ENCODE measurements at regions not wholly inside any gene's neighbourhood (a gene's known extent, or its start where the extent isn't known, plus 50 kb on each side); places are given as distances from the start of the nearest gene placed in this dataset.
"Not testable (repeated sequence)": the region's sequence is repeated elsewhere in the genome, so short reads cannot be mapped to it uniquely, and the experiment has no call there.

- DNase-seq (ENCODE audit: insufficient read length, low spot score) (no peak), FAIRE-seq (no peak)
- no peak for TF ChIP-seq SPI1 (IDR thresholded peaks at IDR 0.05; ENCODE audit: low read depth, low read length)
- TF ChIP-seq POLR2AphosphoS5 (IDR thresholded peaks at IDR 0.05; ENCODE audit: low read depth, low read length) = no peak
Measured at GRCh38 chr20:23143986-23144690, 58.0 kb upstream of the CD93 start.

GRCh38 chr20:23143098-23143497 is 57.0 kb upstream of the CD93 start:
- TF ChIP-seq POU2F2 (IDR thresholded peaks at IDR 0.05; ENCODE audit: low read depth, low read length) (no peak), POLR2A (IDR thresholded peaks at IDR 0.05; ENCODE audit: low read depth, low read length) (no peak), TAF1 (IDR thresholded peaks at IDR 0.05; ENCODE audit: low read depth, low read length) (no peak)
- DNase-seq (ENCODE audit: insufficient read length, low spot score) = no peak
- FAIRE-seq = no peak

DNA sequence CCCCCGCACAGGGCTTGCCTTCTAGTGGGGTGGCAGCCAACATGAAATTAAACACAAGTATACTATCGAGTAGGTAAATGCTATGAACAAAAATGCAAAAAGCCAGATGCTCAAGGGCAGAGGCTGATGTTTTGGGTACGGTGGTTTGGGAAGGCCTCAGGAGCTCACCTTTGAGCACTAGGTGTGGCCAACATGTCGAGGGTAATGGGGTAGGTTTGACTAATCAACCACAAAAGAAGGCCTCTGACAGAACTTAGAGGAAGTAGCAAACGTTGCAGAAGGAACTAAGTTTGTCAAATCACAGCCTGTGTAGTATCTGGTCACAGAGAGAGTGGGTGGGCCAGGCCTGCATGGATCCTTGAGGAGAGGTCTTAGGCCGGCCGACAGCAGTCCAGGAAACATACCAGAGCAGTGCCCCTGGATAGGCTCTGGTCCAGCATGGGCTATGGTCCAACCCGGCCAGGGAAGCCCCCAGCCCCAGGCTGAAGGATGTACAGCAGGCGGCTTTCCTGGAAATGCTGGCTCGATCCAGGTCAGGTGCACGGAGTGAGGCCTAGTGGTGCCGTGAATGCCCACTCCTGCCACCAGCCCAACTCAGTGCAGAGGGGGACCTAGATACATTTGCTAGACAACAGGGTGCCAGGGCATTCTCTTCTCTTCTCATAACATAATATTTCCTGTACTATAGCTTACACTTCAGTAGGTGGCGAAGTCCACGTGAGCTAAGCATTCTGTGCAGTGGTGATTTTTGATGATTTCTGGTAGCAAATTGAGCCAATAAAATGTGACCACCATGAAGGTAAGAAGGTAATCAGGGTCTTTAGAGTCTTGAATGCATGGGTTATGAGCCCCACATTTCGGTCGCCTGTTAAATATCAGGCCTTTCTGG is 56.3 kb upstream of the CD93 start:
- DNase-seq (ENCODE audit: insufficient read length, low spot score) = peak; percentile 43
- no peak for TF ChIP-seq POU2F2 (IDR thresholded peaks at IDR 0.05; ENCODE audit: low read depth, low read length)
- peak; percentile 63 for TF ChIP-seq SPI1 (IDR thresholded peaks at IDR 0.05; ENCODE audit: low read depth, low read length)
- peak; percentile 28 for FAIRE-seq

DNA sequence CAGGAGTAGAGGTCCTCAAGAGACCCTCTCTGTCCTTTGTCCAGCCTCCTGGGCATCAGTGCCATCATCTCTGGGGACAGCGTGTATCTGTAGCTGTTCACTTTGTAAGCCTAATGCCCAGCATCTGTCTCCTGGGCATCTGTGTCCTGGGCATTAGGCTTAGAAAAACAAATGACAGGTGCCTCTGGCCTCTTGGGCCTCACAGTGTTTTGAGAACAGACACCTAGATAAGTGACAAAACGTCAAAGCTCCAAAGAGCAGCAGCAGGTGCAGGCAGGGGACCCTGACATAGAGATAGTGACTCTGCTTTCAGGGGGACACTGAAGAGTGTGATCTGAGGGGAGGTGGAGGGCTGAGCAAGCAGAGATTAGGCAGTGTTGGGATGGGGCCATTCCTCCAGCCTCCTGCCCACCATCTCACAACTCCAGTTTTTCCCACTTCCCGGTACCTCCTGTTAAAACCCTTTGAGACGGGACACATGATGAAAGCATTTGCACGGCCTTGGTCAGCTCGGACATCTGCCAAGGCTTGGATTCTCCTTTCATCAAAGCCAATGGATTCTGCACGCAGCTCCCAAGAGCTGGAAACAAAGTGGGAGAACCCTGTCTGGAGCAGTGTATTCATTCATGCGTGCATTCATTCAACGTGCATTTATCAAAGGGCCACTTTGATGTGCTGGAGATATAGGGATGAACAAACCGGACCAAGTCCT is 55.5 kb upstream of the CD93 start:
- DNase-seq (ENCODE audit: insufficient read length, low spot score) = no peak
- FAIRE-seq = no peak
- TF ChIP-seq POU2F2 (IDR thresholded peaks at IDR 0.05; ENCODE audit: low read depth, low read length) (no peak), POLR2AphosphoS5 (IDR thresholded peaks at IDR 0.05; ENCODE audit: low read depth, low read length) (no peak), PAX5 (IDR thresholded peaks at IDR 0.05; ENCODE audit: insufficient read depth, low read length, severe bottlenecking) (no peak), TAF1 (IDR thresholded peaks at IDR 0.05; ENCODE audit: low read depth, low read length) (no peak), POLR2A (IDR thresholded peaks at IDR 0.05; ENCODE audit: low read depth, low read length) (no peak), SPI1 (IDR thresholded peaks at IDR 0.05; ENCODE audit: low read depth, low read length) (no peak)

DNA sequence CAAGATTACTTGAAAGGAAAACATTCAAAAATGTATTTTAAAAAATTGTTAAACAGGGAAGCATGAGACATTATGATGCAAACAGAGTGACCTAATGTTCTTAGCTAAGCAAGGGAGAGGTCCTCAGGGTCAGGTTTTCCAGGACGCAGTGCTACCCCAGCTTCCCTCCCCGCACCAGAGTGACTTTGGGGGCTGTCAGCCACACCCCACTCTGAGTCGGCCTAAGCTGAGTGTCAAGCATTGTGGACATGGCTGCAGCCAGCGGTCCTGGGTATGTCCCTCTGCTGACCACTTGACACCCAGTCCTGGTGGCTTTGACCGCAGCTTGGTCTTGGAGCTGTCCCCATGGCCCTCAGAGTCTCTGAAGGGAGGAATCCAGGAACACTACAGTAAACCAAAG is 54.9 kb upstream of the CD93 start:
- no peak for DNase-seq (ENCODE audit: insufficient read length, low spot score)
- TF ChIP-seq POLR2A (IDR thresholded peaks at IDR 0.05; ENCODE audit: low read depth, low read length) (no peak), PAX5 (IDR thresholded peaks at IDR 0.05; ENCODE audit: insufficient read depth, low read length, severe bottlenecking) (no peak), SPI1 (IDR thresholded peaks at IDR 0.05; ENCODE audit: low read depth, low read length) (no peak)
- no peak for FAIRE-seq

DNA sequence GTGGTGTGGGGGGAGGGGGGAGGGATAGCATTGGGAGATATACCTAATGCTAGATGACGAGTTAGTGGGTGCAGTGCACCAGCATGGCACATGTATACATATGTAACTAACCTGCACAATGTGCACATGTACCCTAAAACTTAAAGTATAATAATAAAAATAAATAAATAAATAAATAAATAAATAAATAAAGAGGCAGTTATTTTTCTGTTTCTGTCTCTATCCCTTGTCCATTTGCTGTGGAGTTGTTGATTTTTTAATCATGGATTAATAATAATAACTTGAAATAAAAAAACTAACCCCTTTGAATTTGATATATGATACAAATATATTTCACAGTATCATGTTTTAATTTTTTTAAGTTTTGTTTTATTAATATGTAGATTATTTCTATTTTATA is 53.9 kb upstream of the CD93 start:
- FAIRE-seq; DNase-seq (ENCODE audit: insufficient read length, low spot score): not testable (repeated sequence)

DNA sequence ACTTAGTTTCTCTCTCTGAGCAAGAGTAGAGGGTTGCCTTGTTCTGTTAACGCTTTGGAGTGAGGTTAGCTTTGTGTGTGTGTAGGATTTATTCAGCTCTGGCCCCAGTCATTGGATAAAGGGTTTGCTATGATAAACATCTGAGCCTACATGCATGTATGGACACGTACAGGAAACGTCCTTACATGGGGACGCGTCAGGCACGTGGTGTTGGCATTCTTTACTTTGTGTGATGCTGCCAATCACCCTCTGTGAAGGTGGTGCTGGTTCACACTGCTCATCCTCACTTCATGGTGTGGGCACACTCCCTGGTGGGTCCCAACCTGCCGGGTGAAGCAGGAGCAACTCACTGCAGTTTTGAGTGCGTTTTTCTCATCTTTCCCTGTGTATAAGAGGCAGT is 53.4 kb upstream of the CD93 start:
- TF ChIP-seq POLR2AphosphoS5 (IDR thresholded peaks at IDR 0.05; ENCODE audit: low read depth, low read length) (no peak), POU2F2 (IDR thresholded peaks at IDR 0.05; ENCODE audit: low read depth, low read length) (no peak), TAF1 (IDR thresholded peaks at IDR 0.05; ENCODE audit: low read depth, low read length) (no peak), POLR2A (IDR thresholded peaks at IDR 0.05; ENCODE audit: low read depth, low read length) (no peak), SPI1 (IDR thresholded peaks at IDR 0.05; ENCODE audit: low read depth, low read length) (no peak), PAX5 (IDR thresholded peaks at IDR 0.05; ENCODE audit: insufficient read depth, low read length, severe bottlenecking) (no peak)
- peak; percentile 57 for FAIRE-seq
- no peak for DNase-seq (ENCODE audit: insufficient read length, low spot score)

- DNase-seq (ENCODE audit: insufficient read length, low spot score) (no peak), FAIRE-seq (no peak)
- TF ChIP-seq POLR2AphosphoS5 (IDR thresholded peaks at IDR 0.05; ENCODE audit: low read depth, low read length) = no peak
- no peak for TF ChIP-seq POU2F2 (IDR thresholded peaks at IDR 0.05; ENCODE audit: low read depth, low read length)
- TF ChIP-seq PAX5 (IDR thresholded peaks at IDR 0.05; ENCODE audit: insufficient read depth, low read length, severe bottlenecking) = no peak
- no peak for TF ChIP-seq POLR2A (IDR thresholded peaks at IDR 0.05; ENCODE audit: low read depth, low read length)
- TF ChIP-seq SPI1 (IDR thresholded peaks at IDR 0.05; ENCODE audit: low read depth, low read length) = no peak
- TF ChIP-seq TAF1 (IDR thresholded peaks at IDR 0.05; ENCODE audit: low read depth, low read length) = no peak
Measured at GRCh38 chr20:23138682-23139081, 52.6 kb upstream of the CD93 start.

DNA sequence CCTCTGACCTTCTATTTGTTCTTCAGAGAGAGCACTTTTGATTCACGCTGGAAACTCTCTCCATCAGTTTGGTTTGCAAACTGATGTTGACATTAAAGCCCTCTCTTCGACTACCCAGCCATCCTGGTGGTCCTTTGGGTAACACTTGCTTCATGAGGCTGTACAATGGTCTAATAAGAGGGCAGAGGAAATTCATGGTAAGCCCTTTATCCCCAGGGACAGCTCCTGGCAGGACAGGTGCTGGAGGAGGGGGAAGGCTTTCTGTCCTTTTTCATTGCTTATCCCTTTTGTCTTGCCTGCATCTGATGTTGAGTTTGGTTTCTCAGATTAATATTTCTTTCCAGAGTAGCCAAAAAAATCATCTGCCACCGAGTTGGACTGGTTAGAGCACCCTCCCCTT is 52.1 kb upstream of the CD93 start:
- TF ChIP-seq POLR2AphosphoS5 (IDR thresholded peaks at IDR 0.05; ENCODE audit: low read depth, low read length) (no peak), TAF1 (IDR thresholded peaks at IDR 0.05; ENCODE audit: low read depth, low read length) (no peak), PAX5 (IDR thresholded peaks at IDR 0.05; ENCODE audit: insufficient read depth, low read length, severe bottlenecking) (no peak), POU2F2 (IDR thresholded peaks at IDR 0.05; ENCODE audit: low read depth, low read length) (no peak), SPI1 (IDR thresholded peaks at IDR 0.05; ENCODE audit: low read depth, low read length) (no peak), POLR2A (IDR thresholded peaks at IDR 0.05; ENCODE audit: low read depth, low read length) (no peak)
- DNase-seq (ENCODE audit: insufficient read length, low spot score) = no peak
- no peak for FAIRE-seq

Data from GM12891 (cell line).